ENCODE measurements at regions not wholly inside any gene's neighbourhood (a gene's known extent, or its start where the extent isn't known, plus 50 kb on each side); places are given as distances from the start of the nearest gene placed in this dataset.

DNA sequence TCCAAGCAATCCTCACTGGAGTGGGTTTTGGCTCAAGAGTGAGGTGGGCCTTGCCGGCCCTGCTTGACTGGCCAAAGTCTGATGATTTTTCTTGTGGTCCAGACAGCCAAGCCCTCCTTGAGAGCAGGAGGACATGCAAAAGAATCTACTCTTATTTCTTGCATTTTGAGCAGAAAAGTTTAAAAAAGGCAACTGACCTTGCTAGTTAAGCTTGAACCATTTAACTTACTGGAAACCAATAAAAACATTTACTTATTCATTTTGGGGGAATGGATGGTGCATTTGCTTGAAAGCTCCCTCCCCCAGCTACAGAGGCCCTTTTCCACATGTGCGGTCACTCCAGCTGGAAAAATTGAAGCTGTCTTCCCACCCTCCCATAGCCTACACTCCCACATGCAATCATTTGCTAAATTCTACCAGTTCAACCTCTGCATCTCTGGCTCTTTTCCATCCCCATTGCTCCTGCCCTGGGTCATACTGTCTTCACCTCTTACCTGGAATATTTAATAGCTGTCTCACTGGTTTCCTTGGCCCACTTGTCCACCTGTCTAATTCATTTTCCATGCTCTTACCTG lies 527.9 kb downstream of the DHX35 start:
- no peak for DNase-seq (ENCODE audit: low spot score)

- DNase-seq (ENCODE audit: low spot score): no peak
Measured at GRCh38 chr20:39480276-39481043, 518.3 kb downstream of the DHX35 start.

DNA sequence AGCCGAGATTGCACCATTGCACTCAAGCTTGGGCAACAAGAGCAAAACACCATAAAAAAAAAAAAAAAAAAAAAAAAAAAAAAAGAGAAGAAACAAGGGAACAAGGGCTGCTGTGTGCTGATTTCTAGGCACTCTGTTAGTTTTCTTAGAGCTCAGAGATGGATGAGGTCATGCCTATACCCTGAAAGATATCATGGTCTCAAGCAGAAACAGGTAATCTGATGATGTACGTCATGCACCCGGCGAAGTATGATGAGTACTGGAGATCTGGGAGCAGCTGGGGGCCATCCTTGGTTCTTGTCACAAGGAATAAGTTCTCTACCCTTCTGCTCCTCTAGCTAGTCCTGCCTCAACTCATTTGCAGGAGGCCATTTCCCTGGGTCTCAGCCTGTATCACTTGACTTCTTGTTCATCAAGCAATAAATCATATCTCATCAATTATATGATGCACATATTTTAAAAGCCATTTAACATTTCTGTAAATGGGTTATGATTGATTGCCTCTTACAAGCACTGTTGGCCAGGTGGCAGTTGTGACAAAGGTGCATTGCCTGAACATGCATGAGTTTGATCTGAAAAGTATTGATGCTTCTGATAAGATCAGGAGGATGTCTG lies 517.2 kb downstream of the DHX35 start:
- DNase-seq (ENCODE audit: low spot score): no peak

DNA sequence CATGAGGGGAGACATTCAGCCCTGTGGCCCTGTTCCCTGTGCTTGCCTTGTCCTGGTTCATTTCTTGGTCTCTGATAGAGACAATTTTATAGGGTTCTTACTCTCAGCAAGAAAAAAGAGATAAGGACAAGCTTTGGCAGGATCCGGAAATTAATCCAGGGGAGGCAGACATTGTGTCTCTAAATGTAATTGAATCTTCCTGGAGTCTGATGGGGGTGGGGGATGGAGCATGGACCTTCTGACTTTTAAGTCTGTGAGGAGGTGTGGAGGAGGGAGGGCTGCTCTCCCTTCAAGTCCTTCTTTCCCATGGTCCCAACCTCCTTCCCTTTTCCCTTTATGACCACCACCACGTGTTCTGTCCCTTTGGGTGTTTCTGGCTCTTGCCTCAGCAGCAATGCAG lies 512.7 kb downstream of the DHX35 start:
- DNase-seq (ENCODE audit: low spot score): no peak

- DNase-seq (ENCODE audit: low spot score): no peak
Measured at GRCh38 chr20:39473536-39473935, 511.4 kb downstream of the DHX35 start.

GRCh38 chr20:39468703-39469102 lies 506.6 kb downstream of the DHX35 start:
- no peak for DNase-seq (ENCODE audit: low spot score)

DNA sequence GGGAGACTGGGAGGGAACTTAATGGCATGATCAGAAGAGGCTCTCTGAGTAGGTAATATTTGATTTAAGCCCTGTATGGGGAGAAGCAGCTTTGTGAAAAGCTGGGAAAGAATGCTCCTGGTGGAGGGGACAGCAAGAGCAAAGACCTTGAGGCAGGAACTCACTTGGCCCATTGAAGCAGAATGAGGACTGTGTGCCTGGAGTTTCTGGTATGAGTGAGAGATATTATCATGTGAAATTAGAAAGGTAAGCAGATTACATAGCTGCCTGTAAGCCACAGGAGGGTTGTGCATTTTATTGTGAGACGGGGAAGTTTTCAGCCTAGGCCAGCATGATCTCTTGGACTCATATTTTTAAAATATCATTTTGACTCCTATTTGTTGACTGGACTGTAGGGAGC lies 502.1 kb downstream of the DHX35 start:
- no peak for DNase-seq (ENCODE audit: low spot score)

DNA sequence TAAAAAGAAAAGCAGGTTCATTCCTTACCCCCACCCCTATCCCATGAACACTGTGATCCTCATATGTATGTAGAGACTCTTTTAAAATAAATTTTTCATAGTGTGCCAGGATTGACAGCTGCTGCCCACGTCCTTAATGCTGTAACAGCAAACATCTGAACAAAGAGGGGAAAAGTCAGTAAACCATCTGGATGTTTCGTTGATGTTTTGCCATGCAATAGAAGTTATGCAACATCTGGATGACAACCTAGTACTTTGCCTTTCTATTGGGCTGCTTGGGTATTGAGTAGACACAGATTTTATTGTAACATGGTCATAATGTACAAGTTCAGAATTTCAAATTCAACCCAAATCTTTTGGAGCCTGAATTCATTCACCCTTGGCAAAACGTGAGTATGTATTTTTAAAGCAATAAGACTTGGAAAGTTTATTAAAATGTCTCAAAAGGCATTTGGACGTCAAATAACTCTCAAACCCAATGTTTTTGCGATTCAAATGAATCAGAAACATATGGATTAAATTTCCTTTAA lies 500.3 kb downstream of the DHX35 start:
- no peak for DNase-seq (ENCODE audit: low spot score)

- no peak for DNase-seq (ENCODE audit: low spot score)
Measured at GRCh38 chr20:39458452-39458851, 496.3 kb downstream of the DHX35 start.

DNA sequence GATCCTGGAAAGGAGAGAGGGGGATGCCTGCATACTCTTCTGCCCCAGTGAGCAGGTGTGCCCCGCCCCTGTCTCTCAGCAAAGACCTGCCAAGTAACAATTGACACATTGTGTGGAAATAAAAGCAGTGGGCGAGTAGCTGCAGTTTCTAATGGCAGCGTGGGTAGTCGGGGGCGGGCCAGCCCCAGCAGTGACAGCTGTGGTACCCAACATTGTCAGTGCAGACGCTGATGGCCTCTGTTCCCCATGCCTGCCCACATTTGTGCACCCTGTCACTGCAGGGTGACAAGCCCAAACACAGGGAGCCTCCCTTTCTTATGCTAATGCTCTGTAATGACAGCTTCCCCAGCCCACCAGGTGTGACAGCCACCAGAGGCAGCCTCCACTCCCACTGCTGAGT lies 491.7 kb downstream of the DHX35 start:
- DNase-seq (ENCODE audit: low spot score): peak; percentile 14

DNA sequence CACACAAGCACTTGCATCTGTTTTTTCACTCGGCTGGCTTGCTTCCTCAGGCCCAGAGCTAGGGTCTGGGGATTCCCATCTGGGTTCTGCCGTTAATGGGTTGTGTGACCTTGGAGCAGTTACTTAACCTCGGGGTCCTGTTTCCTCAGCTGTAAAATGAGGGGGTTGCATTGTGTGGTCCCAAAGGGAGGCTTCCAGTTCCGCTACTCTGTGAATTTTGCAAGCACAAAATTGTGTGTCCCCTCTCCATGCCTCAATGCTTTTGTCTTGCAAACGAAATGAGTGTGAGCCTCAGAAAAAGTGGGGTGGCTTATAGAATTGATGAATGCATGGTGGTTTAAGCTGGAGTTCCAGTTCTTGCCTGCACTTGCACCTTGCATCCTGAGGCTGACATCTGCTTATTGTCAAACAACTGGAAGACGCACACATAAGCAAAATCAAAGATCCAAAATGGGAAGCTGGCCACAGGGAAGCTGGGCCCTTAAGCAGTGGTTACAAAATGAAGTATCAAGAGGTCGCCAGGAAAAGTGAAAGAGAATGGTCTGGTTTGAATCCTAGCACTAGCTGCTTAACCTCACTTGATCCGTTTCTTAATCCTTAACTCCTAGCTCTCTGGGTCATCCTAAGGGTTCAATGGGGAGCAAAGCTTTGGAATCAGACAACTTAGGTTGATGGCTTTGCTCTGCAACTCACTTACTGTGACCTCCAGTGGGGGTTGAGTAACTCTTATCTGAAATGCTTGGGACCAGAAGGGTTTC lies 490.6 kb downstream of the DHX35 start:
- DNase-seq (ENCODE audit: low spot score): no peak

DNA sequence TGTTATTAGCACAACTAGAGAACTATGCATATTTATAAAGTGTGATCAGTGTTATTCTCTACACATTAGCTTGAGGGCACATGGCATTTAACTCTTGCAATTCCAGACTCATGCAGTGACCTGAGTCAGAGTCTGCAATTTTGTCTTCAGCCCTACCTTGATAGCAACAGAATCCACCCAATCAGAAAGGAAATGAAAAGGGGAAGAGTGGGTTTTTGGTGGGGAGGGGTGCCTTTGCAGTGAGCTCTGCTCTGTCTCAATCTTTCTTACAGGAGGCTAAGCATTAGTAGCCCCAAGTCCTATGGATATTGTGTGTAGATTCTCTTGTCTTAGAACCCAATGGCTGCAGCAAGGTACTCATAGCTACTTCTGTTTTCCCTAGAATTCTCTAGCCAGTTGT lies 489.2 kb downstream of the DHX35 start:
- DNase-seq (ENCODE audit: low spot score): no peak

- DNase-seq (ENCODE audit: low spot score): no peak
Measured at GRCh38 chr20:39446397-39446796, 484.3 kb downstream of the DHX35 start.

- no peak for DNase-seq (ENCODE audit: low spot score)
Measured at GRCh38 chr20:39445095-39445494, 483.0 kb downstream of the DHX35 start.

GRCh38 chr20:39433466-39433865 lies 471.3 kb downstream of the DHX35 start:
- DNase-seq (ENCODE audit: low spot score): no peak

GRCh38 chr20:39431091-39431880 lies 469.1 kb downstream of the DHX35 start:
- DNase-seq (ENCODE audit: low spot score): no peak

DNA sequence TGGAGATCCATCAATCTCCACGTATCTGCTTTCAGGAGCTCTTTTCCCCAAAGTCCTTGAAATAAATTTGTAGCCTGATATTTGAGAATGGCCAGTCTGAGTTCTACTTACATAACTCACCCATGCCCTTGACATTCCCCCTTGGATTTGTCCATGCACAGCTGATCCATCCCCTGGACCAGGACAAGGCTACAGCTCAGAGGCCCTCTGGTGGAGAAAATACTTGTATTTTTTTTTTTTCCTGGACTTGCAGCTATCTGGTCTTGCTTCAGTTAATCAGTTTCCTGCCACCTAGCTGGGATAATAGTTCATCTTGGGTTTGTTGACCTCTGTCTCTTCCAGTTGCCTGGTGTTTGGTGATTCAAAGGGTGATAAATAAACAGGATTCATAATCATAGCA lies 467.6 kb downstream of the DHX35 start:
- DNase-seq (ENCODE audit: low spot score): no peak

GRCh38 chr20:39424962-39425678 lies 463.0 kb downstream of the DHX35 start:
- no peak for DNase-seq (ENCODE audit: low spot score)

DNA sequence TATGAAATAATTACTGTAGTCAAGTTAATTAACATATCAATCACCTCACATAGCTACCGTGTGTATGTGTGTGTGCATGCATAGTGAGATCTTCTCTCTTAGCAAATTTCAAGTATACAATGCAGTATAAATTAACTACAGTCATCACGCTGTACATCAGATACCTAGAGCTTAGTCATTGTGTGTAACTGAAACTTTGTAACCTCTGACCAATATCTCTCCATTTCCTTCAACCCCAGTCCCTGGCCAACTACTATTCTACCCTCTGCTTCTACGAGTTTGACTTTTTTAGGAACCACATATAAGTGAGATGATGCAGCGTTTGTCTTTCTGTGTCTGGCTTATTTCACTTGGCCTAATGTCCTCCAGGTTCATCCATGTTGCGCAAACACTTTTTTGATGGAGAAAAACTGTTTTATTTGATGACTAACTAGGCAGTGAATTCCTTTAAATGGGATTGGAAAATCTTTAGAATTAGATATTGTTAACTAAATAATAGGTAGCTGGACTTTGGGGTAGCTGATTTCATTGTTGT lies 459.5 kb downstream of the DHX35 start:
- DNase-seq (ENCODE audit: low spot score): no peak

- no peak for DNase-seq (ENCODE audit: low spot score)
Measured at GRCh38 chr20:39412091-39412490, 449.9 kb downstream of the DHX35 start.

GRCh38 chr20:39399463-39399862 lies 437.3 kb downstream of the DHX35 start:
- no peak for DNase-seq (ENCODE audit: low spot score)

All from putamen (tissue), 1 donor.